ENCODE measurements at regions not wholly inside any gene's neighbourhood (a gene's known extent, or its start where the extent isn't known, plus 50 kb on each side); places are given as distances from the start of the nearest gene placed in this dataset.

DNA sequence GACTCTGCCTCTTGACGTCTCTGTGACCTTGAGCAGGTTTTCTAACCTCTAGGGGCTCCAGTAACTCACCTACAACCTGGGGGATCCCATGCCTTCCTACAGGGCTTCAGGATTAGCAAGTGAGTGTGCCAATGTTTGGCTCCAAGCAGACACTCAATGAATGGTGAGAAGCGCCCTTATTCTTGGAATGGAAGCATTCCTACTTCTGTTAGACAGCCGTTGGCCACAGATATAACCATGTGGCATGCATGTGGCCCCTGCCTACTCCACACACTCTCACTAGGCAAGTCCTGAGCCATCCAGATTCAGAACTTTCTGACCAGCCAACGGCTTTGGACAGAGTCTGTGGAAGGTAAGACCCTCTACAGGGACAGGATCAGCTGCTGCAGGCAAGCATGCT lies 108.9 kb upstream of the LYZL2 start:
- Histone ChIP-seq H3K36me3 (ENCODE audit: control insufficient read depth, insufficient read depth, low read length) (no peaks in the 10 kb centered on the region), H3K4me3 (ENCODE audit: low read depth, low read length) (no peak overlapping the region), H3K27me3 (ENCODE audit: control insufficient read depth, insufficient read depth, low read length) (no peaks in the 10 kb centered on the region)
- ChIA-PET POLR2A (no interaction called here), CTCF (interaction anchor here (0.7 to 1.5 kb wide), 2 partner anchors 14 to 51 kb away, joined by 3 to 4 read pairs; no protein-coding TSS in a partner anchor)
- TF ChIP-seq, protein P1, sequence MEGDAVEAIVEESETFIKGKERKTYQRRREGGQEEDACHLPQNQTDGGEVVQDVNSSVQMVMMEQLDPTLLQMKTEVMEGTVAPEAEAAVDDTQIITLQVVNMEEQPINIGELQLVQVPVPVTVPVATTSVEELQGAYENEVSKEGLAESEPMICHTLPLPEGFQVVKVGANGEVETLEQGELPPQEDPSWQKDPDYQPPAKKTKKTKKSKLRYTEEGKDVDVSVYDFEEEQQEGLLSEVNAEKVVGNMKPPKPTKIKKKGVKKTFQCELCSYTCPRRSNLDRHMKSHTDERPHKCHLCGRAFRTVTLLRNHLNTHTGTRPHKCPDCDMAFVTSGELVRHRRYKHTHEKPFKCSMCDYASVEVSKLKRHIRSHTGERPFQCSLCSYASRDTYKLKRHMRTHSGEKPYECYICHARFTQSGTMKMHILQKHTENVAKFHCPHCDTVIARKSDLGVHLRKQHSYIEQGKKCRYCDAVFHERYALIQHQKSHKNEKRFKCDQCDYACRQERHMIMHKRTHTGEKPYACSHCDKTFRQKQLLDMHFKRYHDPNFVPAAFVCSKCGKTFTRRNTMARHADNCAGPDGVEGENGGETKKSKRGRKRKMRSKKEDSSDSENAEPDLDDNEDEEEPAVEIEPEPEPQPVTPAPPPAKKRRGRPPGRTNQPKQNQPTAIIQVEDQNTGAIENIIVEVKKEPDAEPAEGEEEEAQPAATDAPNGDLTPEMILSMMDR (IDR thresholded peaks at IDR 0.05; ENCODE audit: insufficient read depth, low read depth, low read length): no peak
- no peak for DNase-seq (ENCODE audit: low read depth)

DNA sequence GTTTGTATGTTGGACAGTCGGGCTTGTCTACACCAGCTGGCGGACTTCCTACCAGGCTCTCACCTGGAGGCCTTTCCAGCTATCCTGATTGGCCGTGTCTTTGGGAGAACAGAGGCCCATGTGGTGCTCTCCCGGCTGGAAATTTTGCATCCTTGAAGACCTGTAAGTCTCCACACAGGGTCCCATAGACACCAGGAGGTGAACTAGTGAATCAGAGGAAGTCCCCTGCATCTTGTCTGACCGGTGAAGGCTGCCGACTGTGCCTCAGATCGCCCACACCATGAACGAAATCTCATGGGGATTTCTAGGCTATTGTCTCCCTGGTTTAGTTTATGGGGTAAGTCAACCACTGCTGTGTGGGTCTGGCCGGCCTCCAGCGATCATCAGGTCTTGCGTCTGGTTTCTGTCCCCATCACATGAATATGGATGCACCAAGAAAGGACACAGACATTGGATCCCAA lies 108.4 kb upstream of the LYZL2 start:
- ChIA-PET POLR2A (no interaction called here), CTCF (interaction anchor here (1.6 kb wide), 1 partner anchor 10 kb away, joined by 3 read pairs; no protein-coding TSS in a partner anchor)
- Histone ChIP-seq H3K27me3 (ENCODE audit: control insufficient read depth, insufficient read depth, low read length) (no peaks in the 10 kb centered on the region), H3K4me3 (ENCODE audit: low read depth, low read length) (no peak overlapping the region), H3K36me3 (ENCODE audit: control insufficient read depth, insufficient read depth, low read length) (no peaks in the 10 kb centered on the region)
- TF ChIP-seq, protein P1 (IDR thresholded peaks at IDR 0.05; ENCODE audit: insufficient read depth, low read depth, low read length): no peak
- no peak for DNase-seq (ENCODE audit: low read depth)

DNA sequence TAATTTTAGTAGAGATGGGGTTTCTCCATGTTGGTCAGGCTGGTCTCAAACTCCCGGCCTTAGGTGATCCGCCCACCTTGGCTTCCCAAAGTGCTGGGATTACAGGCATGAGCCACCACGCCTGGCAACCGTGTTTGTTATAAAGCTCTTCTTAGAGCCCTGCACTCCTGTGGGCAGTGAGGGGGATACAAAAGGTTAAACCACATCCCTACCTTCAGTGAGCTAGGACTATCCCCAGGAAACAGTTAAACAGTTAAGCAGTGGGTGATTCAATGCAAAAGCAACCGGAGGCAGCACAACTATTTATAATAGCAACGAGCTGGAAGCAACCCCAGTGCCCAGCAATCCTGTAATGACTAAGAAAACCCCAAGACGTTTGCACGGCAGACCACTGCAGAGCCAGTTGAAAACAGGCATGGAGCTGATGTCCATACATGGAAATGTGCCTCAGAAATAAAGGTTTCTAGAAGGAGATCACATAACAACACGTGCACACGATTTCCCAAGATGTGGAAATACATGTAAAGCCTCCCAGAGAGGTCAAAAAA lies 107.2 kb upstream of the LYZL2 start:
- H3K27me3 ChIP-seq (ENCODE audit: control insufficient read depth, insufficient read depth, low read length): no peaks in the 10 kb centered on the region
- peak; percentile 99 for DNase-seq (ENCODE audit: low read depth)
- CTCF ChIA-PET: interaction anchor here (0.6 to 1.6 kb wide), 6 partner anchors 11 to 68 kb away, joined by 3 to 5 read pairs (median 3); no protein-coding TSS in a partner anchor
- H3K36me3 ChIP-seq (ENCODE audit: control insufficient read depth, insufficient read depth, low read length): no peaks in the 10 kb centered on the region
- H3K4me3 ChIP-seq (ENCODE audit: low read depth, low read length): no peak overlapping the region
- POLR2A ChIA-PET: interaction anchor here (0.7 kb wide), 1 partner anchor 295 kb away, joined by 3 read pairs; the partner anchor contains the start of gene ZNF438
- TF ChIP-seq, protein P1 (IDR thresholded peaks at IDR 0.05; ENCODE audit: insufficient read depth, low read depth, low read length): no peak

DNA sequence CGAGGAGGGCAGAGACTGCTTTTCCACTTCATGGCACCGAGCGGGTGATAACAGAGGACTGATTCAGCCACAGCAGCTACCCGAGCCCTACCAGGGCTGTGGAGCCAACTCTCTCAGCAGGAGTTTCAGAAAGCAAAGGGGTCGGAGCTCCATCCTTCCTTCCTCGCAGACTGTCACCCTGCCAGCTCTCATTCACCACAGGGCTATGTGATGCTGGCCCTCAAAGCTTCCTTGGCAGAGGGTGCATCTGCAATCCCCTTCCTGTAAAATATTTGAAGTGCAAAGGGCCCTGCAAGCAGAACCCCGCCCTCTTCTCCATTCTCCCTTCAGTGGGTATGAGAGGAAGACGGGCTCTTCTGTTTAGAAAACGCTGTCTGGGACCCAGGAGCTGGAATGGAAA lies 105.3 kb upstream of the LYZL2 start:
- TF ChIP-seq, protein P1 (IDR thresholded peaks at IDR 0.05; ENCODE audit: insufficient read depth, low read depth, low read length): no peak
- DNase-seq (ENCODE audit: low read depth): no peak
- no peaks in the 10 kb centered on the region for H3K36me3 ChIP-seq (ENCODE audit: control insufficient read depth, insufficient read depth, low read length)
- no peaks in the 10 kb centered on the region for H3K27me3 ChIP-seq (ENCODE audit: control insufficient read depth, insufficient read depth, low read length)
- H3K4me3 ChIP-seq (ENCODE audit: low read depth, low read length): no peak overlapping the region
- ChIA-PET CTCF (interaction anchor here (0.7 to 2.2 kb wide), 3 partner anchors 16 to 1073 kb away, joined by 3 to 7 read pairs (median 3); no protein-coding TSS in a partner anchor), POLR2A (no interaction called here)

DNA sequence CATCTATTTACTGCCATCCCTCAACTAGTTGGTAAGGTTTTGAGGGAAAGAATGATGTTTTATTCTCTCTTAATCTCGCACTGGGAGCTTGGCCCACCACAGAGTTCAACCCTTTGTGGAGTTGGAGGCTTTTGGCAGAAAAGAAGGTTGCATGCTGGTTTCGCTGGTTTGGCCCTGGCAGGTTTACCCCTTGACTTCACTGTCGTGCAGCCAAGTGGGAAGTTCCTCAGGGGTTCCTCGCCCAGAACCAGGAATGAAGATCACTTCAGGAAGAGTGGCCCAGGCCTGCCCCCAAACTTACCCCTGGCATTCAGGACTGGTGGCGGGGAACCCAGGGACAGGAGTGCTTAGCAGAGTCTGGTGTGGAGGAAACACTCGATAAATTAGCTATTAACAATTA lies 103.1 kb upstream of the LYZL2 start:
- TF ChIP-seq, protein P1 (IDR thresholded peaks at IDR 0.05; ENCODE audit: insufficient read depth, low read depth, low read length): no peak
- ChIA-PET CTCF (interaction anchor here (0.8 kb wide), 1 partner anchor 1075 kb away, joined by 3 read pairs; no protein-coding TSS in a partner anchor), POLR2A (no interaction called here)
- Histone ChIP-seq H3K4me3 (ENCODE audit: low read depth, low read length) (no peak overlapping the region), H3K36me3 (ENCODE audit: control insufficient read depth, insufficient read depth, low read length) (no peaks in the 10 kb centered on the region), H3K27me3 (ENCODE audit: control insufficient read depth, insufficient read depth, low read length) (no peaks in the 10 kb centered on the region)
- DNase-seq (ENCODE audit: low read depth): no peak
